ENCODE measurements at regions not wholly inside any gene's neighbourhood (a gene's known extent, or its start where the extent isn't known, plus 50 kb on each side); places are given as distances from the start of the nearest gene placed in this dataset.

- Histone ChIP-seq H3K36me3 (no peaks in the 10 kb centered on the region), H3K4me1 (no peaks in the 10 kb centered on the region), H3K9me3 (no peaks in the 10 kb centered on the region), H3K27me3 (ENCODE audit: low read depth) (no peaks in the 10 kb centered on the region), H3K4me3 (no peak overlapping the region), H3K27ac (no peak overlapping the region)
- ATAC-seq, result no peak
- DNase-seq, result no peak
- intact Hi-C loops (cut with DNase I), result no loop called here
- no peak for TF ChIP-seq CTCF (IDR thresholded peaks at IDR 0.05)
Observed at GRCh38 chr6:90982051-90982450, 395.2 kb upstream of the MAP3K7 start.

DNA sequence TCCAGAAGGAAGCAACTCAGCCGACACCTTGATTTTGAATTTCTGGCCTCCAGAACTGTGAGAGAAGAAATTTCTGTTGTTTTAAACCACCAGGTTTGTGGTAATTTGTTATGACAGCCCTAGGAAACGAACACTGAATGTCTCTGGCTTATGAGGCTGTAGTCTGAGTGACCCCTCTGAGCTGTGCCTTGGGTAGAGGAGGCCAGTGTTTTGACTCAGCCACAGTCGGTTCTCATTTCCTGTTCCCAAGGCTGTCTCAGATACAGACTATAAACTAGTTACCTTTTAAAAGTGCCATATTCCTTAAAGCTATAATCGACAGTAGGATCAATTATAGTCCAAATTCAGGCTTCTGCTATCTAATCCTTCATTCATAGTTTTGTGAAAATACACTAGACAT, 391.2 kb upstream of the MAP3K7 start:
- no peak overlapping the region for H3K27ac ChIP-seq
- no peak overlapping the region for H3K4me3 ChIP-seq
- DNase-seq (no peak), ATAC-seq (no peak)
- H3K4me1 ChIP-seq, result no peaks in the 10 kb centered on the region
- no peak for TF ChIP-seq CTCF (IDR thresholded peaks at IDR 0.05)
- intact Hi-C loops (cut with DNase I), result no loop called here
- H3K36me3 ChIP-seq, result no peaks in the 10 kb centered on the region
- H3K9me3 ChIP-seq, result no peaks in the 10 kb centered on the region
- no peaks in the 10 kb centered on the region for H3K27me3 ChIP-seq (ENCODE audit: low read depth)

DNA sequence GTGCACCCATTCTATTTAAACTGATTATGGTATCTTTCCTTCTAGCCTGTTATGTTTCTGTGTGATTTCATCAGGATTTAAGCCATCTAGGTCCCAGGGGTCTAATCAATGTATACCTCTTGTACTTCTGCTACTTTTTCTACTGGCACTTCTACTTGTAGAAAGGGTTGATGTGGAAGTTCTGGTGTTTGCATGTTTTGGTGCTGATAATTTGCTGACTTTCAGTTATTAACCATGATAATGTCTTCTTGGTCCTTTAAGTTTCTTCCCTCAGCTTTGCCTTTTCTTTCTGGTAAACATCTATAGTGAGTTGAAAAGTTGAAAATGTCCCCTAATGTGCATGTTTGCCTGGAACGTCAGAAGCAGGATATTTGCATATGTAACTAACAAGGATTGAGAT, 390.6 kb upstream of the MAP3K7 start:
- ATAC-seq, result no peak
- intact Hi-C loops (cut with DNase I), result no loop called here

GRCh38 chr6:90976341-90976740, 389.5 kb upstream of the MAP3K7 start:
- no peak for TF ChIP-seq CTCF (IDR thresholded peaks at IDR 0.05)
- Histone ChIP-seq H3K27me3 (ENCODE audit: low read depth) (no peaks in the 10 kb centered on the region), H3K27ac (no peak overlapping the region), H3K36me3 (no peaks in the 10 kb centered on the region), H3K4me3 (no peak overlapping the region), H3K9me3 (no peaks in the 10 kb centered on the region), H3K4me1 (no peaks in the 10 kb centered on the region)
- intact Hi-C loops (cut with DNase I), result no loop called here
- ATAC-seq (no peak), DNase-seq (no peak)

More for the DNA sequence above, 390.6 kb upstream of the MAP3K7 start:
- Histone ChIP-seq H3K9me3 (no peaks in the 10 kb centered on the region), H3K27ac (no peak overlapping the region), H3K27me3 (ENCODE audit: low read depth) (no peaks in the 10 kb centered on the region), H3K36me3 (no peaks in the 10 kb centered on the region), H3K4me3 (no peak overlapping the region), H3K4me1 (no peaks in the 10 kb centered on the region)
- DNase-seq, result no peak
- TF ChIP-seq CTCF (IDR thresholded peaks at IDR 0.05), result no peak

DNA sequence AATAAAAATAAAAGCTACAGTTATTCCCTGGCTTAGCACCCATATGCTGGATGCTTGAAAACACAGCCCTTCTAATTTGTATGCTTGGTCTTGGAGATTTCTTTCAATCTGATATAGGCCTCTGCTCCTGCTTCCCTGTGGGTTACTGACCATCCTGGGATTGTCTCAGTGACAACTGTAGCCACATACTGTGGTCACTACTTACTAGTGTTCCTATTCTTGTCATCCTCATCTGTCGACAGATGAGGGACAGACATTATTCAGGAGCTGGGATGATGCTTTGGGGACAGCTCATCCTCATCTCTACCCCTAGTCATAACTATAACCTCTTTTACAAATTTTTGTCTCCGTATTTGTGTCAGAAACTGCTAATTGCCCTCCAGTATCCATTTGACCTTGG, 388.9 kb upstream of the MAP3K7 start:
- DNase-seq (no peak), ATAC-seq (no peak)
- Histone ChIP-seq H3K27me3 (ENCODE audit: low read depth) (no peaks in the 10 kb centered on the region), H3K27ac (no peak overlapping the region), H3K4me1 (no peaks in the 10 kb centered on the region), H3K9me3 (no peaks in the 10 kb centered on the region), H3K36me3 (no peaks in the 10 kb centered on the region), H3K4me3 (no peak overlapping the region)
- TF ChIP-seq CTCF (IDR thresholded peaks at IDR 0.05), result no peak
- intact Hi-C loops (cut with DNase I), result no loop called here

- no peak overlapping the region for H3K27ac ChIP-seq
- no peak for TF ChIP-seq CTCF (IDR thresholded peaks at IDR 0.05)
- intact Hi-C loops (cut with DNase I), result no loop called here
- no peaks in the 10 kb centered on the region for H3K36me3 ChIP-seq
- ATAC-seq (no peak), DNase-seq (no peak)
- H3K4me3 ChIP-seq, result no peak overlapping the region
- H3K9me3 ChIP-seq, result no peaks in the 10 kb centered on the region
- no peaks in the 10 kb centered on the region for H3K27me3 ChIP-seq (ENCODE audit: low read depth)
- H3K4me1 ChIP-seq, result no peaks in the 10 kb centered on the region
Observed at GRCh38 chr6:90973188-90973587, 386.3 kb upstream of the MAP3K7 start.

Data from lower lobe of right lung (tissue), 2 donors.